ENCODE measurements at regions not wholly inside any gene's neighbourhood (a gene's known extent, or its start where the extent isn't known, plus 50 kb on each side); places are given as distances from the start of the nearest gene placed in this dataset.

GRCh38 chr6:21749754-21750153, 156.2 kb downstream of the SOX4 start:
- no peak for TF ChIP-seq POLR2A (IDR thresholded peaks at IDR 0.05)
- no peak for TF ChIP-seq CTCF (IDR thresholded peaks at IDR 0.05)
